HUDEP-2 (cell line): ENCODE measurements at regions not wholly inside any gene's neighbourhood (a gene's known extent, or its start where the extent isn't known, plus 50 kb on each side); places are given as distances from the start of the nearest gene placed in this dataset.

Source experiments
- DNase-seq, 76 experiments: peaks; one replicate each; lab custom pipeline; 2025; ENCODE audit not compliant: unreplicated experiment in 76 of 76; lab: John Stamatoyannopoulos, UW

DNA sequence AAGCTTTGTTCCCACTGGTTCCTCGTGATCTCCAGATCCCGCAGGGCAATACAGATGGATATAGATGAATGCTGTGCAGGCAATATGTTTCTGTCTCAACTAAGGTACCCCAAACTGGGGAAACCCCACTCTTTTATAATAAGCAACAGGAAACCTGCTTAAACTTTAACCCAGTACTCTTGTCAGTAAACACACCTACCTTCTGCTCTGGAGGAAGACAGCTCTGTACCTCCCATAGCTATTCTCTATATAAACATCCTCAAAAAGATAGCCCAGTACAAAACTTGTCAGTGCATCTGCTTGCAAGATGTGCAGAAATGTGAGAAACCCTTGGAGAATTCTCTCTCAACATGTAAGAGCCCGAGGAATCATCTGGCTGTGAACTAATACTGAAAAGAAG is 583.6 kb downstream of the OLFM4 start:
- no peak for DNase-seq

DNA sequence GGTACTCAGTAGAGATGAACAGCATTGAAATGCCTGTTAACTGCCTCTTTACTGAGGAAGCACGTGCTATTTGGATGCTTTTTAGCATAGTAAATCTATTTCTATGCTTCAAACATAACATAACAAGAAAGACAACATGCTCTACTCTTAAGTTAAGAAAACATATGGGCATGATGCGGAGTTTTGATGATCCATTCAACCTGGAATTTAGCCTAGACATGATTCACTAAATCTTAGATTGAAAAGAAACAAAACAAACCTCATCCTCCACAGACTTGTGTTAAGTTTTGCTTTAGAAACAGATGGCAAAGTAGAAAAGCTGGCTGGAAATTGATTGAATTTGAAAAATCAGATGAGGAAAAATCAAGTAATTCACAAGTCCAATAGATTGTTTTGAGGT is 593.8 kb downstream of the OLFM4 start:
- DNase-seq = no peak

DNA sequence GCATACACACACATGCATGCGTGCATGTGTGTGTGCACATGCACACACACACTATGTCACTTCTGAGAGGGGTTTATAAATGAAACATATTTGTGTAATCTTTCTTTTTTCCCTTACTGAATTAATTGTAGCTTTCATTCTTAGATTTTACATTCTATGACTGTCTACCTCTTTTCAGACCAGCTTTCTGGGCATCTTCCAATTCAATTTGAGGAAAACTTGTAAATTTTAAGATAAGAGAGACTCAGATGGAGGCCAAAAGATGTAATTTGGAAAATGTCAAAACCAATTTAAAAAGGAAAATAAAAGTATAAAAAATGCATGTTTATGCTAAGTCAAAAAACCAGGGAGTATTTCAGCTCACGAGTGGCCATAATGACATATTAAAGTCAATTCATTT is 594.5 kb downstream of the OLFM4 start:
- DNase-seq = no peak

DNA sequence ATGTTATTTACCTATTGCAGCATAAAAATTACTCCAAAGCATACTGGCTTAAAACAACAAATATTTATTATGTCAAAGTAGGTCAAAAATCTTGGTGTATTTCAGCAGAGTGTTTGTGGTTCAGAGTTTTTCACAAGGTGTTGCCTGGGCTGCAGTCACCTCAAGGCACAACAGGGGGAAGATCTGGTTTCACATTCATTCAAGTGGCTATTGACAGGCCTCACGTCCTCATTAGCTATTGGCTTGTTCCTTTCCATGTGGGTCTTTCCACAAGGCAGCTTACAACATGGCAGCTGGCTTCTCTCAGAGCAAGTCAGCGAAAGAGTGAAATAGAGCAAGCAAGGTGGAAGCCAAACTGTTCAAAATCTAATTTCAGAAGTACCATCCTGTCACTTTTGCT is 602.9 kb downstream of the OLFM4 start:
- no peak for DNase-seq

DNA sequence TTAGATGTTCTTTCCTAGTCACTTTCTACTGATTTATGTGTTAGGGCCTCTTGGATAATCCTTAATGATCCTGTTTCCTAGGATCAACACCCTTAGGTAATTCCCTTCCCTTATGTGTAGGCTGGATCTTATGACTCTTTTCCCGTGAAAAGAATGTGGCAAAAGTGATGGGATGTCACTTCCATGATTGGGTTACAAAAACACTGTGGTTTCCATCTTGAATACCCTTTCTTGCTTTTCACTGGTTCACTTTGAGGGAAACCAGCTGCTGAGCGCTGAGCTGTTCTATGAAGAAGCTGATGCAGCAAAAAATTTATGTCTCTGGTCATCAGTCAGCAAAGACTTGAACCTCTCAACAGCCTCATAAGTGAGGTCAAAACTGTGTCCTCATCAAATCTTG is 609.4 kb downstream of the OLFM4 start:
- no peak for DNase-seq

DNA sequence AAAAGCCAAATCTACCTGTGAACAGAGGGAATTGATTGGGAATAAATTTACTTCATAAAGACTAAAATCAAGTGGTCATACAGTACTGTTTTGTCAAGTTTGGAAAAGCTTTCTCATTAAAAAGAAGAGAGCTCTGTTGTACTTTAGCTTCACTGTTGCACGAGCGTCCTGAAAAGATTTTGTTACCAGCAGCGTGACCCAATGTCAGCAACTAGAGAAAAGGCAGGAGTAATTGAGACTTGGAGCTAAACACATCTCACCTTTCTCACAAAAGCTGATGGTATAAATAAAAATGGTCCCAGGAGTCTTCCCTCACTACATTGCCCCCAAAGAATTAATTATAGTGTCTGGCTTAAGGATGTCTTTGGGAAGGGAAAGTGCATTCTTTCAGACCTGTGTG is 613.7 kb downstream of the OLFM4 start:
- no peak for DNase-seq

DNA sequence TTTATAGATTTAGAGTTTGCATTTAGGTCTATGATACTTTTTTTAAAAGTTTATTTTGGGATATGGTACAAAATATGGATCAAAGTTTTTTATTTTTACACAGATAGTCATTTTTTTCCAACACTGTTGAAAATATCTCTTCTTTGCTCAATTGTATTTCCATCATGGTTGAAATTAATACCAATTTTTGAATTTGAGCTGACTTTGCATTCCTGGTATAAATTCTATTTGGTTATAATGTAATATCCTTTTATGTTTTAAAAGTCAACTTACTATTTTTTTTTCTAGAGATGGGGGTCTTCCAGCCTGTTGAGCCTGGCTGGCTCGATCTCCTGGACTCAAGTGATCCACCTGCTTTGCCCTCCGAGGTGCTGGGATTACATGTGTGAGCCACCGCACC is 620.1 kb downstream of the OLFM4 start:
- no peak for DNase-seq

DNA sequence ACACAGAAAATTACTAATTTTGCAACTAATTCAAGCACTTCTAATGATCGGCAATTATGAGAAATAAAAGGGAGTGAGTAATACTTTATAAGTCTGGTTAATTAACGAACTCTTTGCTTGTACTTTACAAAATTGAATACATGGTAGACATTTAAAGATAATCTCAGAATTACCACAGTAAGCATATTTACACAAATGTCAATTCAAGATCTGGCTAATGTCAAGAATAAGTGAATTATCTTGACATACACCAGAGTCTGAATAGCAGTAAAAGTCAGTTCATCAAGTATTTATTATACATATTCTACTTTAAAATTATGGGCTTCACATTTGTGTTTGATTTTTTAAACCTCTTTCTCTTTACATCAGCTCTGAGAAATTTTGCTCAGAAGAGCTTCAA is 643.4 kb downstream of the OLFM4 start:
- no peak for DNase-seq

DNA sequence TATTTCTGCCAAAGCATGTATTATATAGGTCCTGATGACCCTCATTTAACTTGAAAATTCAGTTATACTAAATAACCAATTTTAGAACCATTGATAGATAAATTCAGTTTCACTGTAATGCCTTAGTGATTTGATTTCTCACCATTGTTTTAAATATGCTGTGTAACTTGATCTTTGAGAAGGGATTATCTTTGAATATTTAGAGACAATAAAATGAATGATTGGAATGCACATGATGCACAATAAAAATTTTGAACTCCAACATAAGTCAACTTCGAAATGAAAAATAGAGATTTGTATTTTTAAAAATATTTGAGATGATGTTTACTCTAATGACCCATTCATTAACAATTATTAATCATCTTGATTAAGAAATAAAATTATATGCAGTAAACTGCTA is 654.5 kb downstream of the OLFM4 start:
- DNase-seq = no peak

DNA sequence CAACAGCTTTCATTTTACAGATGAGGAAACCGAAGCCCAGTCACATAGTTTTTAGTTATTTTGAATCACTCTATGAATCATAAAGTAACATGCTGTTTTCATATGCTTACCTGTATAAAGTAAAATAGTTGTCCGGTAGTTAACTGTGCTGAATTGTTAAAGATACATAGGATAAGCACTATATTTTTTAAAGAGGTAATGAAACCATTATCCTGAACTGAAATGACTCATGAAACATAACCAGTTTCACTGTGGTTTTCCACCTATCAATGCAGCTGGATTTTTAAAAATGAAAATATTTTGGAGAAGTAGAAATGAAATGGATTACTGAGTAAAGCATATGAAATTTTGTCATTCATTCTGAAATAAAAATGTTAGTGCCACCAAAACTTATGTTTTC is 655.0 kb downstream of the OLFM4 start:
- no peak for DNase-seq

DNA sequence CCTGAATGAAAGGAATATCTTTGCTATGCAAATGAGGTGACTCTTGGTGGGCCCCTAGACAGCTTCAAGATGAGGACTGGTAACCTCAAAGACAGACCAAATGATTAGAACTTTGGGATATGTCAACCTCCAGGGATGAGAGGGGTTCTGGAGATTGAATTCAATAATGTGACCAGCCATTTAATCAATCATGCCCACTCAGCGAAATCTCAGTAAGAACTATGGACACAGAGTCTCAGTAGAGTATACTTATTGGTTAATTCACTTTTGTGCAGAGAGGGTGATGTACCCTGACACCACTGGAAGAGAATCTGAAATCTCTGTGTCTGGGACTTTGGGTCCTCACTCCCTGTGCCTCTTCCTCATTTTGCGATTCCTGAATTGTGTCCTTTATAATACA is 662.8 kb downstream of the OLFM4 start:
- DNase-seq = no peak

DNA sequence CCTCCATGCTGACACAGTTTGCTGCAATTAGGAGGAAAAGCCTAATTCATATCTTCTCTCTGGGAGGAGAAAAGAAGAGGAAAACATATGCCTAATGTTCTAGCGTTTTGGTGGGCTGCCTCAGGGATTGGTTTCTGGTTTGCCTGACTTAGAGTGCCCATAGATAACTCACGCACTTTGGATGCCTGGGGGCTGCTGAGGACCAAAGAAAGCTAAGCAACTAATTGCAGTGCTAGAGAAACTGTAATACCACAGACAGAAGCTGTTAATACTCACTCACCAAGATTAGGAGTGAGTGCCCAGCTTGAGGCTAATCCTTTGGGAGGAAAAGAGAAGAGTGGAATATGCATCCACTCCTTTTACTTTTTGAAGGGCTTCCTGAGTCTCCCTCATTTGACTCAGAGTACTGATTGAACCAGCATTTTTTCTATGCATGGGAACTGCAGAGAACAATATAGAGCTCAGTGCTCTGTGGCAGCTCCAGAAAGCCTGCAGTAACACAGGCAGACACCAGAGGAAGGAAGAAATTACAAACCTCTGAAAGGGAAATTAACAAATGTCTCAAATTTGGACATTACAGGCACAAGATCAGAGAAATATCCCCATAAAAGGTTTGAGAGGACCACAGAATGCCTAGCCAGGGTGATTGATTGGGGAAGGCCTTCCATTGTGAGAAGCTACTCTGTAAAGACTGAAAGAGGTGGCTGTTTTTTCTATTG is 666.4 kb downstream of the OLFM4 start:
- no peak for DNase-seq

DNA sequence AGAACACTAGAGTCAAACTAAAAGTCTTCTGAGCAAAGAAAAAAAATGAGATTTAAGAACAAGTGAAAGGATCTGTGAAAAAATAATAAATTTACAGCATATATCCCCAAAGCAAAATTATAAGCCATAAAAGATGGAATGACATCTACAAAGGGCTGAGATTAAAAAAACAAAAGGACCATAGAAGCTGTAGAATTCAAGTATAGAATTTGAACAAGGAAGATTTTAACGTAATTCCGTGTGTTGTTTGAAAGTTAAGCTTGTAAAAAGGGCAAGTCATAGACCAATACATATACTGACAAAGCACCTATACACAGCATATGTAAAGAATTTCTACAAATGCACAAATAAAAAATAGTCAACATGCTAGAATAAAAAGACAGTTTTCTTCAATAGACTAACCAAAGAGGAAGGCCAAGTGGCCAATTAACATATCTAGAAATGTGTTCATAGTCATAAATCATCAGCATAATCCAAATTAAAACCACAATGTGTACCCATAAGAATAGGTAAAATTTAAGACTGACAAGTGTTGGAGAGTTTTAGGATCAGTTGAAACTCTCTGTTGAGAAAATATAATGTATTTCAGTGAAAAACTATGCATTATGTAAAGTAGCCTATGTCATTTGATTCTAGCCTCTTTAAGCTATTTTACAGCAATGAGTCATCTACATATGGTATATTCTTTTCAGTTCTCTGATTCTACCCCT is 674.9 kb downstream of the OLFM4 start:
- DNase-seq = no peak

DNA sequence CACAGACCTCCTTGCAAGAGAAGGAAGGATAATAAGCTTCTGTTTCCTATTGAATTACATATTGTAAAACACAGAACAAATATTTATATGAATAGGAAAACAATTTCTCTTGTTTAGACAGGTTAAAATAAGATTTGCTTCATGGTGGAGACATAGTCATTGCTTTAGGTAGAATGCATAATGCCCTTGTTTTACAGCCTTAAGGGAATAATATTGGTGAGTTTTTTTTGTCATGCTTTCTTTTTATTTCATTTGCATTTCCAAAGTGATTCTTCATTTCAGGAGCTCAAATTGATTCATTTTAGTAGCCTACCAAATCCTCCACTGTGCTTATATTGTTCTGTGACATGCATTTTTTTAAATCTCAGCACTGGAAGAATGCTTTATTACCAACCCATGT is 690.7 kb downstream of the OLFM4 start:
- DNase-seq = no peak

DNA sequence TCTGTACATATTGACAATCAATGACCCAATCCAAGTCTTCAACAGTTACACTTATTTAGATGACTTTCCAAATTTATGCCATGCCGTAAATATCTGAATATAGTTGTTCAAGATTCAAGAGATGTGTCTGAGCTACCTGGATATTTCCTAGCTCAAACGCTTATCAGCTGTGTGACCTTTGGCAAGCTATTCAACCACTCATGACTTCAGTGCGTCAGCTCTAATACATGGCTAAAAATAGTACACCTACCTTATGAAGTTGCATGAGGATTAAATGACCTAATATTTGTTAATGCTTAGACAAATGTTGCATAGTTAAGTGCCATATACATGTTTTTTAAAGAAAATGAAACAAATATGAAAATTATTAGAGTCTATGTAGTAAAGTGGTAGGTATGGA is 704.1 kb downstream of the OLFM4 start:
- no peak for DNase-seq

DNA sequence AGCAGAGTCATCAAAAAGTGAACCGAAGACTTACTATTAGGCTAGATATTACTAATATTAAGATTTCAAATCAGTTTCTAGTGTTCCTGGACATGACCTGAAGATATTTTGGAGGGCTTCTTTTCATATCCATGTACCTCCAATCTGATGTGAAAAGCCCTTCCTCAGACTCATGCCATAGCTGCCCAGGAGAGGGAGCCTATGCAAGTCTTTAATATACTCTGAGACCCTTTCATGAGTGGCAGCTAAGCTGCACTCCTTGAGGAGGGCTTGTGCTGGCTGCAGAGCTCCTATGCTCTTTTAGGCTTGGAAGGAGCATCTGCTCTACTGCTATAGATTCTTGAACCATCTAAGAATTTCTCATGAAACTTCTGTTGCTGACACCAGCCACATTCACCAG is 715.3 kb downstream of the OLFM4 start:
- no peak for DNase-seq

DNA sequence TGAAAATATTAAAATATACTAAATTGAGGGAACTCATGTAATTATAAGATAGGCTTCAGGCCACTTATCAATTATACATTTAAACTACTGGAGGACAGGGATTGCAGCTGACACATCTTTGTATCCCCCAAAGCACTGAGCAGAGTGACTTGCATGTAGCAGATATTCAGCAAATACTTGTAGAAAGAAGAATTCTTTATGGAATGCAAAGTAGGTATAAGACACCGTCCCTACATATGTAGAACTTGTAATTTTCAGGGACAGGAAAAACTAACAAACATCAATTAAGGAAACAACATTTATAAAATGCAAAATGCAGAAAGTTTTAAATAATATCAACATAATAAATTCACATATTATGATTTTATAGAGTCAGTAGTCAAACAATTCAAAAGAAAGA is 719.2 kb downstream of the OLFM4 start:
- no peak for DNase-seq

DNA sequence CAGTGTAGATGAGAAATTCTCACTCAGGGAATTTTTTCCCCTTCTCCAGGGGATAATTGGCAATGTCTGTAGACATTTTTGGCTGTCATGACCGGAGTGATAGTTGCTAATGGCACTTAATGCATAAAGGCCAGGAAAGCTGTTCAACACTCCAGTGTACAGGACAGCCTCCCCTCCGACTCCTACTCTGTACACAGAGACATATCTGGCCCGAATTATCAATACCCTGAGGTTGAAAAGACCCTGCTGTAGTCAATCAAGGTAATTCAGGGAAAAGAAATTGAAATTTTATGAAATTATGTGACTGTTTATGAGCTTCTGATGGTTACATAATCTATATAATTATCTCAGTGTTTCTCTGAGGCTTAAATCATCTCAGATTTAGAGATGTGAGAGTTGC is 720.7 kb downstream of the OLFM4 start:
- no peak for DNase-seq

DNA sequence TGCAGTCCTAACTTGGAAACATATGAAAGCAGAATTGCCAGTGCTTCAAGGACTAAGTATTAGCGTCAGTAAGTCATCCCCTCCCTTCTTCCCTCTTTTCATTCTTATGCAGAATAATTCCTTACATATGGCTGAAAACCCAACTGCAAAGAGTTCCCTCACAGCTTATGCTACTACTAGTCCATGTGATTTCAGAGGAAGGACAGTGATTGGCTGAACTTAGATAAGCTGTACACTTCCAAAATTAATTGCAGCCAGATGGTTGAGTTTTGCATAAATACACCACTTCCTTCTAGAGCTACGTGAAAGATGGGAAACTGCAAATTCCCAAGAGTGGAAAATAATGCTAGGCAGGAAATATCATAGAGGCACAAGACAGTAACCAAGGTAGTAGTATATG is 730.4 kb downstream of the OLFM4 start:
- DNase-seq = no peak

DNA sequence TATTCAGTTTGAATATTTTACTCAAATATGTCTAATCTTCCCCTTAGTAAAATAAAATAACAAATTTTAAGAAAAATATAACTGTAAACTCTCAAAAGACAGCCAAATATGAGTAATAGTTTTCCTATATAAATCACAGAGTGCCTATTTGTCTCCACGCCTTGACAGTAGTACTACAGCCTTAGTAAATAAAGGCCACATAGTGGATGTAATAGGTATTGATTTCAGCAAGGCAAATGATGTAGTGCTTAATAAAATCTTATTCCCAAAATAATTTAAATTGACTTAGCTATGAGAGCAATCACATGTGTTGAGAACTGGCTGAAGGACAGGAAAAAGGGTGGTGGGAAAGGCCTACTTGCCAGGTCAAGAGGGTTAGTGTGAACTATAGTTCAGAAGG is 747.2 kb downstream of the OLFM4 start:
- DNase-seq = no peak

DNA sequence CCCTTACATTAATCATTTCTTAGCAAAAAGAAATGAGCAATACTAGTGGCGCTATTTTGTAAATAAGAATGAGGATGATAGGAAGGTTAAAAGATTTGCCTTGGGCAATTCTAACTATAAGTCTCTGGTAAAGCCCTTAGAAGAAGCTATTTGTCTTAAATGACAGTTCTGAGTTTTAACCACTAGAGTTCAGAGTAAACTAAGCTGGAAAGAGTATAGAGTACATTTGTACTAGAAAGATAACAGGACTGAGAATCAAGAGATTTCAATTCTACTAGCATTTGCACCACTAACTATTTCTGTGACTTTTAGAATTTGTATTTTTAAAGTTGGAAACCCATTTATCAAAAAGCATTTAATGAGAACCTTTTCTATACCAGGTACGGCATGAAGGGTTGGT is 750.3 kb downstream of the OLFM4 start:
- DNase-seq = peak in 5 of 76 experiments; percentile 1 to 16 (median 11)

DNA sequence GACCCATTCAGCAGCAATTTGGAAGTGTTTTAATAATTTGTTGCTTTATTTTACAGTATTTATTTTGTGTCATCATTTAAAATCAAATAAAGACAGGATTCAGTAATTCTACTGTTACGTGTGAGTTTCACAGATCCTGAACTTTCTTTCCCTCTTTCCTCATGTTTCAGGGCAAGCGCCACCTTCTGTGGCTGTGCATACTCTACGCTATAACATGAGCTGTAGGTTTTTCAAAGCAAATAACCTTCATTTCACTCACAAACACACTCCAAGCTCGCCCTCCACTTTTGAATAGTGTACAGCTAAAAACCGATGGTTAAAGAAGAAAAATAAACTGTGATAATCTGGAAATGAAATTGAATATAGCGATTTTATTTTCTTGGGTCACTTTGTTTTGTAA is 753.3 kb downstream of the OLFM4 start:
- no peak for DNase-seq
